H9 (cell line): ENCODE measurements at regions not wholly inside any gene's neighbourhood (a gene's known extent, or its start where the extent isn't known, plus 50 kb on each side); places are given as distances from the start of the nearest gene placed in this dataset.

Source experiments
- DNase-seq: peaks from one replicate; pipeline ENCODE4 v3.0.0-alpha.2; 2017
- H2AFZ ChIP-seq: one replicate; pipeline ENCODE4 v1.6.1; 2013; ENCODE audit warnings: mild to moderate bottlenecking, low read length, control low read depth, moderate library complexity
- H2AK5ac ChIP-seq: 2 replicates; pipeline ENCODE4 v1.6.1; 2013; ENCODE audit warnings: low read length, control low read depth, mixed read lengths; ENCODE audit not compliant: insufficient read length
- H2BK120ac ChIP-seq: one replicate; pipeline ENCODE4 v1.6.1; 2013; ENCODE audit warnings: low read depth, mild to moderate bottlenecking, low read length, control low read depth, inconsistent platforms; ENCODE audit not compliant: poor library complexity, severe bottlenecking
- H2BK12ac ChIP-seq: 2 replicates; pipeline ENCODE4 v1.6.1; 2013; ENCODE audit warnings: low read length, control low read depth, mixed read lengths, low read depth; ENCODE audit not compliant: insufficient read length
- H2BK15ac ChIP-seq: 2 replicates; pipeline ENCODE4 v1.6.1; 2013; ENCODE audit warnings: low read depth, low read length, control low read depth
- H2BK20ac ChIP-seq: one replicate; pipeline ENCODE4 v1.6.1; 2013; ENCODE audit warnings: low read depth, mild to moderate bottlenecking, low read length, control low read depth, inconsistent platforms; ENCODE audit not compliant: poor library complexity, severe bottlenecking
- H2BK5ac ChIP-seq: 2 replicates; pipeline ENCODE4 v1.6.1; 2013; ENCODE audit warnings: low read length, control low read depth, mixed read lengths; ENCODE audit not compliant: insufficient read length
- H3K14ac ChIP-seq: 2 replicates; pipeline ENCODE4 v1.6.1; 2013; ENCODE audit warnings: low read length, control low read depth; ENCODE audit not compliant: insufficient read depth
- H3K18ac ChIP-seq: 2 replicates; pipeline ENCODE4 v1.6.1; 2013; ENCODE audit warnings: low read depth, mild to moderate bottlenecking, mixed read lengths, low read length, control low read depth; ENCODE audit not compliant: insufficient read length
- H3K23ac ChIP-seq: 2 replicates; pipeline ENCODE4 v1.6.1; 2013; ENCODE audit warnings: low read length, control low read depth, mixed read lengths, low read depth; ENCODE audit not compliant: insufficient read length
- H3K23me2 ChIP-seq: 2 replicates; pipeline ENCODE4 v1.6.1; 2013; ENCODE audit warnings: low read depth, mild to moderate bottlenecking, mixed read lengths, low read length, control low read depth; ENCODE audit not compliant: insufficient read length, poor library complexity, severe bottlenecking
- H3K27ac ChIP-seq: 2 replicates; pipeline ENCODE4 v1.5.1; 2013; ENCODE audit warnings: low read length, control low read depth, mixed read lengths, low read depth; ENCODE audit not compliant: insufficient read length
- H3K27me3 ChIP-seq: 2 replicates; pipeline ENCODE4 v1.6.1; 2013; ENCODE audit warnings: low read length, control low read depth, inconsistent platforms; ENCODE audit not compliant: insufficient read depth
- H3K4ac ChIP-seq: 2 replicates; pipeline ENCODE4 v1.6.1; 2013; ENCODE audit warnings: low read depth, mild to moderate bottlenecking, control low read depth, inconsistent platforms, low read length, moderate library complexity
- H3K4me1 ChIP-seq: 2 replicates; pipeline ENCODE4 v1.6.1; 2013; ENCODE audit warnings: low read length, control low read depth, inconsistent platforms; ENCODE audit not compliant: insufficient read depth
- H3K4me2 ChIP-seq: 2 replicates; pipeline ENCODE4 v1.6.1; 2013; ENCODE audit warnings: low read length, control low read depth, mixed read lengths; ENCODE audit not compliant: insufficient read length, insufficient read depth
- H3K56ac ChIP-seq: 2 replicates; pipeline ENCODE4 v1.6.1; 2013; ENCODE audit warnings: low read depth, mild to moderate bottlenecking, mixed read lengths, low read length, control low read depth; ENCODE audit not compliant: insufficient read length
- H3K79me1 ChIP-seq: 2 replicates; pipeline ENCODE4 v1.6.1; 2013; ENCODE audit warnings: low read depth, mild to moderate bottlenecking, moderate library complexity, low read length, control low read depth, inconsistent platforms; ENCODE audit not compliant: insufficient read depth, poor library complexity, severe bottlenecking
- H3K79me2 ChIP-seq: 2 replicates; pipeline ENCODE4 v1.6.1; 2013; ENCODE audit warnings: low read length, control low read depth, inconsistent platforms; ENCODE audit not compliant: insufficient read depth
- H3K9ac ChIP-seq: 2 replicates; pipeline ENCODE4 v1.6.1; 2013; ENCODE audit warnings: low read length, control low read depth, mixed read lengths; ENCODE audit not compliant: insufficient read length; ENCODE audit errors: extremely low read depth
- H3K9me3 ChIP-seq: one replicate; pipeline ENCODE4 v1.6.1; 2013; ENCODE audit warnings: low read depth, low read length, inconsistent platforms; ENCODE audit not compliant: control insufficient read depth
- H3T11ph ChIP-seq: one replicate; pipeline ENCODE4 v1.6.1; 2013; ENCODE audit warnings: mild to moderate bottlenecking, low read length, control low read depth, inconsistent platforms
- H4K20me1 ChIP-seq: one replicate; pipeline ENCODE4 v1.6.1; 2013; ENCODE audit not compliant: control insufficient read depth, insufficient read length, insufficient read depth
- H4K5ac ChIP-seq: 2 replicates; pipeline ENCODE4 v1.6.1; 2013; ENCODE audit warnings: low read depth, mild to moderate bottlenecking, mixed read lengths, low read length, control low read depth; ENCODE audit not compliant: insufficient read length
- H4K8ac ChIP-seq: replicated peaks from 2 replicates; pipeline ENCODE4 v1.6.1; 2013; ENCODE audit warnings: low read length, control low read depth, mixed read lengths, low read depth; ENCODE audit not compliant: insufficient read length
- H4K91ac ChIP-seq: 2 replicates; pipeline ENCODE4 v1.6.1; 2013; ENCODE audit warnings: low read depth, mild to moderate bottlenecking, moderate library complexity, mixed read lengths, low read length, control low read depth; ENCODE audit not compliant: insufficient read length
- H3K27ac Mint-ChIP-seq, 3 experiments: 2 replicates in 2 of 3; 3 replicates in 1 of 3; pipeline ENCODE4 v1.8.0; 2020 to 2021; ENCODE audit warnings: mixed read lengths in 3 of 3, mild to moderate bottlenecking in 1 of 3, moderate library complexity in 1 of 3
- H3K27me3 Mint-ChIP-seq: 2 replicates; pipeline ENCODE4 v1.8.0; 2021; ENCODE audit warnings: low read depth, mild to moderate bottlenecking, moderate library complexity, mixed read lengths
- H3K36me3 Mint-ChIP-seq, 3 experiments: 2 replicates in 2 of 3; 3 replicates in 1 of 3; pipeline ENCODE4 v1.8.0; 2020 to 2021; ENCODE audit warnings: low read depth in 3 of 3, mixed read lengths in 3 of 3; ENCODE audit not compliant: insufficient read depth in 1 of 3
- H3K4me1 Mint-ChIP-seq, 2 experiments: 2 replicates each; pipeline ENCODE4 v1.8.0; 2020; ENCODE audit warnings: mixed read lengths in 2 of 2
- H3K4me3 Mint-ChIP-seq, 2 experiments: 2 replicates in 1 of 2; 3 replicates in 1 of 2; pipeline ENCODE4 v1.8.0; 2020 to 2021; ENCODE audit warnings: mild to moderate bottlenecking in 2 of 2, mixed read lengths in 2 of 2, moderate library complexity in 1 of 2
- H3K9me3 Mint-ChIP-seq, 2 experiments: 2 replicates in 1 of 2; 3 replicates in 1 of 2; pipeline ENCODE4 v1.8.0; 2020; ENCODE audit warnings: mild to moderate bottlenecking in 2 of 2, mixed read lengths in 2 of 2, moderate library complexity in 1 of 2
- CTCF ChIP-seq: fragments of 200-600 bp; sonication (generic); conservative IDR thresholded peaks from 3 replicates; pipeline ENCODE4 v1.8.0; 2021; ENCODE audit warnings: antibody characterized with exemption, mild to moderate bottlenecking
- WGBS: extraction: QIAGEN DNeasy Blood & Tissue Kit; methylation state at CpG from one replicate; pipeline ENCODE4 v1.1.7; 2013; ENCODE audit warnings: missing lambda C conversion rate, low lambda C conversion rate, mixed read lengths; ENCODE audit not compliant: insufficient read length; ENCODE audit errors: extremely low coverage; 5-methylcytosine and 5-hydroxymethylcytosine counted together

GRCh38 chr5:91684625-91685024 lies 301.5 kb upstream of the ARRDC3 start:
- H3K27ac Mint-ChIP-seq: no peak overlapping the region
- Histone ChIP-seq H2BK5ac (no peak overlapping the region), H3K56ac (no peak overlapping the region), H2BK15ac (no peak overlapping the region), H4K20me1 (no peaks in the 10 kb centered on the region), H3K4me2 (no peak overlapping the region), H3K9me3 (no peaks in the 10 kb centered on the region), H4K5ac (no peak overlapping the region), H2BK12ac (no peak overlapping the region), H4K91ac (no peak overlapping the region), H3K23me2 (no peaks in the 10 kb centered on the region), H3K27me3 (no peaks in the 10 kb centered on the region), H2BK20ac (no peak overlapping the region), H3K79me2 (no peaks in the 10 kb centered on the region), H3K14ac (no peak overlapping the region), H3K79me1 (no peaks in the 10 kb centered on the region), H4K8ac (no peak overlapping the region), H3K4ac (no peak overlapping the region), H3K23ac (no peak overlapping the region), H3K4me1 (no peaks in the 10 kb centered on the region), H3K18ac (no peak overlapping the region), H3T11ph (no peak overlapping the region), H2AK5ac (no peak overlapping the region), H2BK120ac (no peak overlapping the region), H2AFZ (no peak overlapping the region), H3K27ac (no peak overlapping the region), H3K9ac (no peak overlapping the region)
- no CpG with 5 or more reads among the region's 1 CpG for WGBS
- H3K4me3 Mint-ChIP-seq: no peak overlapping the region
- no peaks in the 10 kb centered on the region for H3K4me1 Mint-ChIP-seq
- no peaks in the 10 kb centered on the region for H3K27me3 Mint-ChIP-seq
- TF ChIP-seq CTCF: no peak
- DNase-seq: no peak
- H3K36me3 Mint-ChIP-seq: no peaks in the 10 kb centered on the region
- no peaks in the 10 kb centered on the region for H3K9me3 Mint-ChIP-seq
